Endometrium (tissue), 2 donors: ENCODE measurements at regions not wholly inside any gene's neighbourhood (a gene's known extent, or its start where the extent isn't known, plus 50 kb on each side); places are given as distances from the start of the nearest gene placed in this dataset.
A peak's percentile ranks its signal among the peaks of the same experiment; 100 is the strongest.

ENCODE experiments used
- FAIRE-seq: peaks from 2 replicates; lab custom pipeline; 2012; peaks lifted over from hg19 to GRCh38; lab: Jason Lieb, UNC
- donor health status: control.
- donor health status: control.

DNA sequence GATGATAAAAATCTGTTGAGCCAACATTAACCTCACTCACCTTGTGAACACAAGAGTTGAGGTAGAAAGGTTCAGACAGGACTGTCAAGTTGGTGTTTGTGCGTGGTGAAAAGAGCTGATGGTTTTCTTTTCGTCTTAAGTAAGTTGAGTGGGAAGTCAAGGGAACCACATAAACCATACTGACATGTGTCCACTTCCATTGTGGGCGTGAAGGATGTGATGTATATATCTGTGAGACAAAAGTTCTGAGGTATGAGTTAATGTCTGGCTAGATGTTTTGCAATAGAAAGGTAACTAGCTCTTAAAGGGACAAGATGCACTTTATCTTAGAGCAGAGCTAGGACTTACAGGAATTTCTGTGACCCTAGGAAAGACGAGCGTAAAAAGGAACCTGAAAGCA lies 1272.1 kb upstream of the ADGRB3 start:
- no peak for FAIRE-seq

DNA sequence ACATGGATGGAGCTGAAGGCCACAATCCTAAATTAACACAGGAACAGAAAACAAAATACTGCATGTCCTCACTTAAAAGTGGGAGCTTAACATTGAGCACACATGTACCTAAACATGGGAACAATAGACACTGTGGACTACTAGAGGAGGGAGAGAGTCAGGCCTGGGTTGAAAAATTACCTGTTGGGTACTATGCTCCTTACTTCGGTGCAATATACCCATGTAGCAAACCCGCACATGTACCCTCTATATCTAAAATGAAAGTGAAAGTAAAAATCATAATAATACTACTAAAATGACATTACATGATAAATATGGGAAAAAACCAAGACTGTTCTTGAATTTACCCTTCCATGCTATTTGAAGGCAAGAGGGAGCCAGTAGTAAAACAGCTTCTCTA lies 1273.8 kb upstream of the ADGRB3 start:
- FAIRE-seq: no peak

DNA sequence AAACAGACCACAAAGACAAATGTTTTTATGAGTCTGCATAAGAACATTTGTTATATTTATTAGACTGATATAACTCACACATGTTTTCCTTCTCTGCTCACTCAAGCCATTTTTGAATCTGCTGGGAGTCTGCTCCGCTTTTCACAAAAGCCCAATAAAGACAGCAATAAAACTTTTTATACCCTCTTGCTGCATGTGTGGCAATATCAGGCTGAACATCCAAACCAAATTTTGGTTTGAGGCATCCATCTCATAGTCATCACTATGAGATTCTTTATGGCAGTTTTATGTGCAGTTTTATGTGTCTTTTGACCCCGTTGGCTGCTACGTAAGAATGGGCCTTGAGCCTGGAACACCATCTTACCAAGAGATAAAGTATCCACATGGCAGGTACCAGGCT lies 1276.8 kb upstream of the ADGRB3 start:
- FAIRE-seq: peak; percentile 99

DNA sequence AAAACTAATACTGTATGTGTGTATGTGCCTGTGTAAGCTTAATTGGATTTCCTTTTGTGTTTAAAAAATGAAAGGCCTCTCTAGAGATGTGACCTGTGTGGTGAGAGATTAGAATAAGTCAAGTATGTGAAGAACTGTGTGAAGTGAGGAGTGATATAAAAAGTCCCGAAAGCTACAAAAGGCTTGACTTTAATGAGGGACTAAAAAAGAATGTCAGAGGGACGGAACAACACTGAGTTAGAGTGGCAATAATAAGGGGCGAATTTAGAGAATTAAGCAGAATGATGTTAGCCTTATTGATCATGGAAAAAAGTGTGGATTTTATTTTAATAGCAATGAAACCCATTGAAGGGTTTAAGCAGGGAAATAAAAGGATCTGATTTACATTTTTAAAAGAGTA lies 1281.2 kb upstream of the ADGRB3 start:
- FAIRE-seq: no peak

DNA sequence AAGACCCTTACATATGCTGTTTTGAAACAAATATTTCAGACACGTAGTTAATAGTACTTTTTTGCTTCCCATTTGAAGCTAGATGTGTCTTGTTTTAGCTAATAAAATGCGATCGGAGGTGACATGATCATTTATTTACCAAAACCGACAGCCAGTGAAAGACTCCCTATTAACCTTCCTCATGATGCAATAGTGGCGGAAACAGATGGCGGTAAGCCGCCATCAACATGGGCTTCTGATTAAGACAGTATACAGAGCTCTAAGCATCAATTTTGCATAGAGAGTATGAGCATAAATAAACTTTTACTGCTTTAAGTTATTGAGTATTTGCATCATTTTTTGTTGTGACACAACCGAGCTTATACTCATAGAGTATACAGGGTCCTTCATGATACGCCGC lies 1282.4 kb upstream of the ADGRB3 start:
- FAIRE-seq: no peak

DNA sequence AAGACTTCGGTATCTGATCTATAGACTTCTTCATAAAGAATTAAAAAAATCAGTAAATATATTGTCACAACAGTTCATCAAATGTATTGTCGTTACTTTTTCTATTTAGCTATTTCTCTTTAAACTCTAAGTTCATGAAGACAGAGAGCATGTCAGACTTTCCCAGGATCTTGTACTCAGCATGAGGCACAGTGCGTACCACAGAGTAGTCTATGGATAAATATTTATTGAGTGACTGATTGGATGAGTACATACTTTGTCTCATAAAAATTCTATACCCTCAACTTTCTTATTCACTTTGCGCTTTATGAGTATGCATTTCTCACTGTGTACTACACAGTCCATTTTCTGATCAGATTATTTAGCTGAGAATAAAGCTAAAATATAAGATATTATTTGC lies 1284.4 kb upstream of the ADGRB3 start:
- FAIRE-seq: no peak

DNA sequence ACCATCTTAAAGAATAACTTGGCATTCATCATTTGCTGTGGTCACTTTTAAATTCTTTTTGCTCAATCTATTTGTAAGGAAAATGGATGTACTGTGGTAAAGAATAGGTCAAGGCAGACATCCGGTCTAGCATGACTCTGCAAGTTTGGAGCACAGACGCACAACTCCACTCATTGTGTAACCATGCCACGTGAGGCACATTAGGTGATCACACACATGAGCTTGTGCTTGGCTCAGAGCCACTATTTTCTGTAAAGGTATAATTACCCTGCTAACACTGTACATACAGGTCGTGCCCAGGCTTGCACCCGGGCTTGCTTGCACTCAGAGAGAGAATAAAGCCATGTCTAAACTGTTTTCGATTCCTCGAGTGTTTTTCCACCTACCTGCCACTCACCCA lies 1289.1 kb upstream of the ADGRB3 start:
- no peak for FAIRE-seq

DNA sequence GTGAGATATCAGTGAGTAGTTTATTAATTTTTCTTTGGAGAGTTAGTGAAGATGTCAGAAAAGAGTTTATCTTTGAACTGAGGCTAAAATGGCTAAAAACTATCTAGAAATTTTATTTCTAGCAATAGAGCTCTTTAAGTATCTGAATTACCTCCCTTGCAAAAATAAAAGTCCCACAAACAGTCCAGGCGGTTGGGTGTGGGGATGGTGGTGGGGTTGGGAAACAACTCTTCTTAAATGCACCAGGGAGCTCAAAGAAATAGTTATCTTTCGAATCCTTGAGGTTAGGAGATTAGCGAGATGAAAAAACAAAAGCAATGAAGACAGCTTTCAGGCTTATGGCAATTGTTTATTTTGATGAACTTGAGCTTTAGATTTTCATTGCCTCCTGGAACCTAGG lies 1299.1 kb upstream of the ADGRB3 start:
- FAIRE-seq: no peak

DNA sequence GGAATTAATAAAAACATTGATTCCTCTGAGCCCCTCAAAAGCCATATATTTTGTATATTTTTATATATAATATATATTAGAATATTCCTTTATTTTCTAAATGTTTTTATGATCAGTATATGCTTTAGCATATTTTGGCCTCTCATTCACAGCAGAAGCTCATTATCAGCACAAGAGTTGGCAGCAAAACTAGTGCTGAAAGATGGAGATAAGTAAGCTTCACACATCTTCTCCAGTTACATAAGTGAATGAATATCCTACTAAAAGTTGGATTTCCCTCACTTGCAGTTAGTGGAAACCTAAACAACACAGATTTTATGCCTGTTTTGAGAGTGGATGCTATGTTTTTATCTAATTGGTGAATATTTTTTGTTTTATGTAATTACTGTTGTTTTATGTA lies 1303.8 kb upstream of the ADGRB3 start:
- FAIRE-seq: no peak

DNA sequence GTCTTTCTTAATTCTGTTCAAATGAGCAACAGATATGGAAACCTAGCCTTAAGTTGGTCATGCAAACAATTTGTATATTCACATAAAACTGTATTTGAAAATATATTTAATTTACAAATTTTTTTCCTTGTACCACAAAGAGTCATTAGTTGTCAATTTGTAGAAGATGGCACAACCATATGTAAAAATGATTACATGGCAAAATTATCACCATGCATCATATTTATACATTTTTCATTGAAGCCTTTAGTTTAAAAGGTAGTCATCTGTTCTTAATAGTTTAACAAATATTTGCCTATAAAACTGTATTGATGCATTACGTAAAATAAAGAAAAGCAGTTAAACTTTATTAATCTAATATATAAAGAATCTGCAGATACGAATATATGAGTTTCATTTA lies 1306.8 kb upstream of the ADGRB3 start:
- FAIRE-seq: no peak

DNA sequence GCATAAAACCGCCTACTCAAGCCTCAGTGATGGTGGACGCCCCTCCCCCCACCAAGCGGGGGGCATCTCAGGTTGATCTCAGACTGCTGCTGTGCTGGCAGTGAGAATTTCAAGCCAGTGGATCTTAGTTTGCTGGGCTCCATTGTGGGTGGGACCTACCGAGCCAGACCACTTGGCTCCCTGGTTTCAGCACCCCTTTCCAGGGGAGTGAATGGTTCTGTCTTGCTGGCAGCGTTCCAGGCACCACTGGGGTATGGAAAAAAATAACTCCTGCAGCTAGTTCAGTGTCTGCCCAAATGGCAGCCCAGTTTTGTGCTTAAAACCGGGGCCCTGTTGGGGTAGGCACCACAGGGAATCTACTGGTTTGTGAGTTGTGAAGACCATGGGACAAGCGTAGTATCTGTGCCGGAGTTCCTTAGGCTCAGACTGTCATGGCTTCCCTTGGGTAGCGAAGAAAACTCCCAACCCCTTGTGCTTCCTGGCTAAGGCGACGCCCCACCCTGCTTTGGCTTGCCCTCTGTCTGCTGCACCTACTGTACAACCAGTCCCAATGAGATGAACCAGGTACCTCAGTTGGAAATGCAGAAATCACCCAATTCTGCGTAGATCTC lies 1334.5 kb upstream of the ADGRB3 start:
- no peak for FAIRE-seq

DNA sequence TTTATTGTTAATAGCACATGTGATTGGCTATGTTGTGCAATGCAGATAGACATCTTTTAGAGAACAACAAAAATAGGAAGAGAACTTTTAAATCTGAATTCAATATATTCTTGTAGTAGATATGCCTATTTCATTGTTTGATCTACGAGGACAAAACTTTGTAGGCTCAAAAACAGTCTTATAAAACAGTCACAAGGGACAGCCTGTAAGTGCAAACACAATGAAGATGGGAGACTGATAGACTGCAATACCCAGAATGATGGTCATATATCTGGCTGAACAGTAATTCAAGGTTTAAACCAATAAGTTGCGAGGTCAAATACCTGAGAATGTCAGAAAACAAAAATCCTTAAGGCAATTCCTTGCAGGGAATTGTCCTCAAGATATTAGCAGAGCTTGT lies 1342.9 kb upstream of the ADGRB3 start:
- FAIRE-seq: no peak

DNA sequence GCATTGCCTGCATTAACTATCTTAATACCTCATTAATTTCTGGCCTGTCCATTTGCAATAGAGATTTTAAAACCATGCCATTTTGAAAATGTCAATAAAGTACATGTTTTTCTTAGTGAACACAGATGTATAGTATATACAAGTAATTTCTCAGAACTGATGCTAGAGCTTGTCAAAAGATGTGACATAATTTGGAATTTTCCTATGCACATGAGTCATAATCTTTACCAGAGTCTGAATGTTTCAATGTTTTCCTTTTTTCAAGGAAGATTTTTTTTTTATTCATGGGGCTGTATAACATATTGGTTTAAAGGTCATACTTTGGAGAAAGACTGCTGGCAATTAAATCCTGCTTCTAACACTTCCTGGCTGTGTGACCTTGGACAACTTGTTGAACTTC lies 1347.5 kb upstream of the ADGRB3 start:
- FAIRE-seq: no peak

DNA sequence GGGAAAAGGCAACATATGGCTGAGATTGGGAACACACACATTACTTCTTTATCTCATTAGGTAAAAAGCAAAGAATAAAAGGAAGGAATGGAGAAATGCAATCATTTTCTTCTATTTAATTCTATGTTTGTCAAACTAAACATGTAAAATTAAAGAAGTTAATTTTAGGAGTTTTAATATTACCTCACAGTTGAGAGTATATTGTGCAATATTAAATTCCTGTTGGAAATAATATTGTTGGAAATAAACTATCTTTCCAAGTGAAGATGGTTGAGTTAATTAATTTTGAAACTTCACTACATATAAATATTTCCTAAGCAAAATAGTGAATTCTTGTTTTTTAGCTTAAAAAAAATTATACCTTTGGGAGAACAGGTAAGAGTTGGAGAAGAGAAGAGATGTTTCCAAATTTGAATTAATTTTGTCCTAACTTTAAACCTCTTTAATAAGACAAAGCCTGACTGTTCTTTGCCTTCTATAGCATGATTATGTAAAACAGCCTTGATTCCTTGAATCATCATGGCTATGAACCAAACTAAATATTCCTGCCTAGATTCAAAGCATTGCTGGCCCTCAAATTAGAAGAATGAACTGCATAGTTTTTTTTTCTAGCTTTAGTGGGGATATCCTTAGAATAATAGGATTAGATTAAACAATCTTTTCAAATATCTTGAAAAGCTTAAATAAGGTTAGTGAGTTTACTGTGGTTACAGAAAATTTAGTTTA lies 1349.1 kb upstream of the ADGRB3 start:
- FAIRE-seq: no peak

DNA sequence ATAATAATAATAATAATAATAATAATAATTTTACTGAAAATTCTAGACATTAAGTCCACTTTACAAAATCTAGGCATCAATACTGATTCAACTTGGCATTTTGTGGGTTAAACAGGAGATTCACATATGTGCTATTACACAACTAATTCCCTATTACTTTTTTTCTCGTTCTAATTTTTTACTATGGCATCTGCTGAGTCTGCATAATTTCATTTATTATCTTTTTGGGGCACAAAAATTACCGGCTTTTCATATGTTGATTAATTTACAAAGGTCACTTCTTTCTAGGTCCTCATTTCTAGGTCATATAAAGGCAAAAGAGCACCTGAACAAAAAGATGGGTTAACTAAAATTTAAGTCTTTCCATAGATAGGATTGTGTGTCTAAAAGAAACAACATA lies 1357.8 kb upstream of the ADGRB3 start:
- FAIRE-seq: no peak

DNA sequence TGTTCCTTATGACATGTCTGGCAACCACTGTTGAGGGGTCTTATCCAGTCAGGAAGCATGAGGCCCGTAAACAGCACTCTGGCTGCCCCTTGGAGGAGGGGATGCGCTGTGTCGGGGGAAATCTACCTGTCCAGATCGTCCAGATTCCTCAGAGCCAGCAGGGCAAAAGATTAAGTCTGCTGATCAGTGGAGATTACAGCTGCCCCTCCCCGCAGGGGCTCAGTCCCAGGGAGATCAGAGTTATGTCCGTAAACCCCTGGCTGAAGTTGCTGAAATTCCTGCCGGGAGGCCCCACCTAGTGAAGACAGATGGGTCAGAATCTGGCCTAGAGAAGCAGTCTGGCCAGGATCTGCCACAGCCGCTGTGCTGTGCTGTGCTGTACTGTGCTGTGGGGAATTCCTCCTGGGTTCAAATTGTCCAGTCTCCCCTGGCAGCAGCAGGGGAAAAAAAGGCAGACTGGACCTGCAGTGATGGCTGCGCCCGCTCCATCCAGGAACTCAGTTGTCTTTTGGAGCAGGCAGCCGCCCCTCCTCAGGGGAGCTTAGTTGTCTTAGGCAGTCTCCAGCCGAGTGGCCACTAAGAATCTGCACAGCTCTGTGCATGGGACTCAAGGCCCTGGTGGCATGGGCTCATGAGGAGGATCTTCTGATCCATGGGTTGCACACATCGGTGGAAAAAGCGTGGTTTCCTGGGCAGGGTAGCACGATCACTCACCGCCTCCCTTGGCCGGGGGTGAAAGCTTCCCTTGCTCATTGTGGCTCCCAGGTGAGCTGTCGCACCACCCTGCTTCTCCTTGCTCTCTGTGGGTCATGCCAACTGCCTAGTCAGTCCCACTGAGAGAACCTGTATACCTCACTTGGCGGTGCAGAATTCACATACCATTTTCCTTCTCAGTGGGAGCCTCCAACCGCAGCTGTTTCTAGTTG lies 1368.8 kb upstream of the ADGRB3 start:
- no peak for FAIRE-seq

DNA sequence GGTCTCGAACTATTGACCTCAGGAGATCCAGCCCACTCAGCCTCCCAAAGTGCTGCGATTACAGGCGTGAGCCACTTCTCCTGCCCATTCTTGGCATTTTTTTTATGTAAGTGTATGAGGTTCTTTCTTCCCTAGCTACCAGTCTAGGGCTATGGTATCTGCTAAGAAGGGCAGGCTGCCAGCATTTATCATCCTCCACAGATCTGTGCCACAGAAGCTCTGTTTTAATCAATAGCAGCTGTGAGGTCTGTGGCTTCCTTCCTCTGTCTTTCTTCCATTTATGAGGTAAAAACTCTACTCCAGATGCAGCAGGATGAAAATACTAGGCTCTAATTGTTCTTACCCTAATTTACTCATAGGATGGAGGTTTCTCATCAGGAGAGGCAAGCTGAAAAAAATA lies 1382.4 kb upstream of the ADGRB3 start:
- FAIRE-seq: no peak

DNA sequence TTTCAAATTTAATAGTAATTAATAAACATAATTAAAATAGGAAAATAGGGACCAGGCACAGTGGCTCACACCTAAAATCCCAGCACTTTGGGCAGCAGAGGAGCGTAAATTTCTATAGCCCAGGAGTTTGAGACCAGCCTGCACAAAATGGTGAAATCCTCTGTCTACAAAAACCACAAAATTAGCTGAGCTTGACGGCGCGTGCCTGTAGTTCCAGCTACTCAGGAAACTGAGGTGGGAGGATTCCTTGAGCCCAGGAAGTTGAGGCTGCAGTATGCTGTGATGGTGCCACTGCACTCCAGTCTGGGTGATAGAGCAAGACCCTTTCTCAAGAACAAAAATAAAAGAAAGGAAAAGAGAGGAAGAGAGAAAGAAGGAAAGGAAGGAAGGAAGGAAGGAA lies 1387.0 kb upstream of the ADGRB3 start:
- no peak for FAIRE-seq

DNA sequence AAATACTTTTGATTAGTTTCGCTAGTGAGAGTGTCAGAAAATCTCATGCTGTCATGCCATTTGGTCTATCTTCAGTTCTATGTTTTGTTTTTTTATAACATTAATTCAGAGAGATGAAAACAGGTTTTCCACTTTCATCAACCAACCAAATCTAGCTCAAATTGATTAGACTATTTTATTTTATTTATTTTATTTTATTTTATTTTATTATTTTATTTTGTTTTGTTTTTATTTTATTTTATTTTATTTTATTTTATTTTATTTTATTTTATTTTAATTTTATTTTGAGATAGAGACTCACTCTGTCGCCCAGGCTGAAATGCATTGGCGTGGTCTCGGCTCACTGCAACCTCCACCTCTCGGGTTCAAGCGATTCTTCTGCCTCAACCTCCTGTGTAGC lies 1391.0 kb upstream of the ADGRB3 start:
- FAIRE-seq: no peak

DNA sequence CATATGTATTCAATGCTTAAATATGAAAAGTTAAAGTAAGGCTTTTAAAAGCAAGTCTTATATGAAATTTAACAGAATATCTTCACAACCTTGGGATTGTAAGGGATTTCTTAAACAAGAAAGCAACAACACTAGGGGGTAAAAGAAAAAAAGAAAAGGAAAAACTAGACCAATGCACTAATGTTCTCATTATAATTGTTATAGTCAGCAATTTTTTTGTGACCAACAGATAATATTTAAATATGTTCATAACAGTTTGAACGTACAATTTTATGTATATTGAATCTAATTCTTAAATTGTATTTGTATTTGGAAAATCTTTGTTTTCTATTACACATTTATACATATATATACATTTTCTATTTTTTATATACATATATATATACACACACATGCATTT lies 1397.8 kb upstream of the ADGRB3 start:
- FAIRE-seq: peak; percentile 23

DNA sequence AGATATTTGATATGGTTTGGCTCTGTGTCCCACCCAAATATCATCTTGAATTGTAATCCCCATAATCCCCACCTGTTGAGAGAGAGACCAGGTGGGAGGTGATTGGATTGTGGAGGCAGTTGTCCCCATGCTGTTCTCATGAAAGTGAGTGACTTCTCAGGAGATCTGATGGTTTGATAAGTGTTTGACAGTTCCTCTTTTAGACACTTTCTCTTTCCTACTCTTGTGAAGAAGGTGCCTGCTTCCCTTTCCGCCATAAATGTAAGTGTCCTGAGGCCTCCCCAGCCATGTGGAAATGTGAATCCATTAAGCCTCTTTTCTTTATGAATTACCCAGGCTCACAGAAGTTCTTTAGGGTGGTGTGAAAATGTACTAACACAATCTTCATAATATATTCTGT lies 1404.0 kb upstream of the ADGRB3 start:
- no peak for FAIRE-seq

DNA sequence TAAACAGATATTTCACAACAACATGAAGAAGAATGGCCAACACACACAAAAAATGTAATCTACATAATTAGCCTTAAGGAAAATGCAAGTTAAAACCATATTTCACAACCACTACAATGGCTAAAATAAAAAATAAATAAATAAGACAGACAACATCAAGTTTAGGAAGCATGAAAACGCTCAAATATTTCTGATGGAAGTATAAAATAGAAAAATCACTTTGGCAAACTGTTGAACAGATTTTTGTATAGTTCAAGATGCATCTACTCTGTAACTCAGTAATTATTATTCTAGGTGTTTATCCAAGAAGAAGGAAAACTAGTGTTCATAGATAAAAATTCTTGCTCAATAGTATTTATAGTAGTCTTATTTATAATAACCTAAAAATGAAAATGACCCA lies 1410.1 kb upstream of the ADGRB3 start:
- no peak for FAIRE-seq

DNA sequence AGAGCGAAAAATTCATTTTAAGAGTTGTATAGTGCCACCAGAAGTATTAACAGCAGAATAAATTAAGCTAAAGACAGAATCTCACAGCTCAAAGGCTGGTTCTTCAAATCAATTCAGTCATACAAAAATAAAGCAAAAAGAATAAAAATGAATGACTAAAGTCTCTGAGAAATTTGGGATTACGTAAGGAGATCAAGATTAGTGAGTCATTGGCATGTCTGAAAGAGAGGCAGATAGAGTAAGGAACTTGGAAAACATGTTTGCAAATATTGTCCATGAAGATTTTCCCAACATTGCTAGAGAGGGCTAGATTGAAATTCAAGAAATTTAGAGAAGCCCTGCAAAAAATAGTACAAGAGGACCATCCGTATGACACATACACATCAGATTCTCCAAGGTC lies 1413.9 kb upstream of the ADGRB3 start:
- FAIRE-seq: no peak
